Activated CD8-positive, alpha-beta memory T cell treated with anti-CD3 and anti-CD28 coated beads for 1 hour (primary cell): ENCODE measurements at regions not wholly inside any gene's neighbourhood (a gene's known extent, or its start where the extent isn't known, plus 50 kb on each side); places are given as distances from the start of the nearest gene placed in this dataset.
A peak's percentile ranks its signal among the peaks of the same experiment; 100 is the strongest.

Experiments
- DNase-seq, 2 donors: peaks; one replicate each; pipeline ENCODE4 v3.0.0-alpha.2; 2020; ENCODE audit warnings: low read depth in 1 of 2; ENCODE audit errors: extremely low read depth in 1 of 2

DNA sequence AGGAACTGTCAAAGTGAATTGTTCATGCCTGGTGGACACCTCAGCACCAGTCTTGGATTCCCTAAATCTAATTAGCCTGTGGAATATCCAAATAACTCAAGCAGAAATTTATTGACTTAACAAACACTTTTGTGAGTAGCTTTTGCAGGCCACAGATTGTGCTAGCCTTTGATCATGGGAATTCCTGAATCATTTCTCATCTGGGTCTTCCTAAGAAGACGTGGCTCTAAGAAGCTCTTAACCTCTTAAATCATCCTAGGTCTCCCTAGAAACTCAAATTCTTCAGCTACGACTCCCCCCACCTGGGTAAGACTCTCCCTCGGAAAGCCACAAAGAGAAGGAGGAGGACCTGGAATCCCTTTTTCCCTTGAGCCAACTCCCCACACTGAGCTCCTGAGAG, 53.8 kb upstream of the PSEN2 start:
- DNase-seq: no peak

DNA sequence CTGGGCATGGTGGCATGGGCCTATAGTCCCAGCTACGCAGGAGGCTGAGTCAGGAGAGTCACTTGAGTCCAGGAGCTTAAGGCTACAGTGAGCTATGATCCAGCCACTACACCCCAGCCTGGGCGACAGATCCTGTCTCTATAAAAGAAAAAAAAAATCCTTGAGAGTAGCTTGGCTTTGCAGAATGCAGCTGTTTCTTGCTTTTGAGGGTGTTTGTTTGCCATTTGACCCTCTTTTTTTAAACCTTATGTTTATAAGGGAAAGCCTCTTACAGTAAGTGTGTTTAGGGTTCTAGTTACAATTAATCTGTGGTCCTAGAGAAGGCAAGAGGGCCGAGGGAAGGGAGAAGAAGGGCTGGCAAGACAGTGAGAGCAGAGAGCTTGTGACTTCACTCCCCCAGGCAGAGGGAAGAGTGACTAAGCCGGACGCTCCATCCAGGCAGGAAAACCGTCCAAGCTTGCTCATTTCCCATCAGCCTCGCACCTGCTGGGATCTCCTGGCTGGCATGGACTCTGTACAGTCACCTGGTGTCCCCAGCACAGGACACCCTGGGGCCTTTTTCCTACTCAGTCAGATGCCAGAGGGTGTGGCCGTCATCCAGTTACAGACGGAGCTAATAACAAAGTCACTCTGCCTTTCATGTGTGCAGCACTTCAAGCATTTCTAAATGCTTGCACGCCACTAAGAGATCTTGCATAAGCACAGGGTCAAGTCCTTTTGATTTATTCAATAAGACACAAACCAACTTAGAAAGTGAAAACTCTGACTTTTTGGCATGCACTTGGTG, 55.5 kb upstream of the PSEN2 start:
- no peak for DNase-seq

DNA sequence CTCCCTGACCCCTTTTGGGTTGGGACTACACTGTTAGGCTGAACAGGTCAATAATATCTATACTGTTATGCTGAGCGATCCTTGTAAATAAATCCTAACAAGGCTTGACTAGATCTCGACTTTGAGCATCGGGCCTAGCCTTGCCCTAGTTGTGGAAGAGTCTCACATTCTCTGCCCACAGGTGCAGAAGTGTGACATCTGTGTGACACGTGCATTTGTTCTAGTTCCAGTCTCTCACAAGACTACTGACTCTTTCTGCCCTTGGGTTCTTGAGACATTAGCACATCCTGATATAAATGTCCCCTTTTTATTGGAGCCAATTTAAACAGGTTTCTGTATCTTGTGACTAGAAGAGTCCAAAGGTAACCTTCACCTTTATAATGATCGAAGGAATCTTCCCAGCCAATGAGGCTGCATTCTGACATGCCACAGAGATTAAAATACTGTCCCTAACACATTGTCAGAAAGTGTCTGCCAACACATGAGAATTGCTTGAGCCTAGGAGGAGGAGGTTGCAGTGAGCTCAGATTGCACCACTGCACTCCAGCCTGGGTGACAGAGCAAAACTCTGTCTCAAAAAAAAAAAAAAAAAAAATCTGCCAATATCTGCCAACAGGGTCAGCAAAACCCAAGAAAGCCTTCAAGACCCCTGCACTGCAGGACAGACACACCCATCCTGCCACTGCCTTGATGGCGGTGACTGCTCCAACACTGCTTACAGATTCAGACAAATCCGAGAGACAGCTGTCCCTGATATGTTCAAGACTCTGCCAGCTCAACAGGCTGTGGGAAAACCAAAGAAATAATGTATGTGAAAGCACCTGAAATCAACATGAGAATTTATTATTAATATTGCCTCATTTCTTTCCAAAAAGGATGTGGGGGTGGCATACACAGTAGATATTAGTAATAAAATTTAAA, 56.5 kb upstream of the PSEN2 start:
- DNase-seq: no peak

DNA sequence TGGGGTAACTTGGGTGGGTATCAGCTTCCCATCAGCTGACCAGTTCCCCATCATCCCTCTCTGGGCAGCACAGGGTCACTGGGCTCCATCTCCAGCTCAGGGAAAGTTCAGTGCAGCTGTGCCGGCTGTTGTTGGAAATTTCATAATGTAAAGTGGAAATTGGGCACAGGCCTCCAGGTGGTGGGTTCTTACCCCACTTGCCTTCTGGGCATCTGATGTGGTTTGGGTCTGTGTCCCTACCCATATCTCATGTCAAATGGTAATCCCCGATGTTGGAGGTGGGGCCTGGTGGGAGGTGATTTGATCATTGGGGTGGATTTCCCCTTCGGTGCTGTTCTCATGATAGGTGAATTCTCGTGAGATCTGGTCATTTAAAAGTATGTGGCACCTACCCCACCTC, 59.7 kb upstream of the PSEN2 start:
- no peak for DNase-seq

DNA sequence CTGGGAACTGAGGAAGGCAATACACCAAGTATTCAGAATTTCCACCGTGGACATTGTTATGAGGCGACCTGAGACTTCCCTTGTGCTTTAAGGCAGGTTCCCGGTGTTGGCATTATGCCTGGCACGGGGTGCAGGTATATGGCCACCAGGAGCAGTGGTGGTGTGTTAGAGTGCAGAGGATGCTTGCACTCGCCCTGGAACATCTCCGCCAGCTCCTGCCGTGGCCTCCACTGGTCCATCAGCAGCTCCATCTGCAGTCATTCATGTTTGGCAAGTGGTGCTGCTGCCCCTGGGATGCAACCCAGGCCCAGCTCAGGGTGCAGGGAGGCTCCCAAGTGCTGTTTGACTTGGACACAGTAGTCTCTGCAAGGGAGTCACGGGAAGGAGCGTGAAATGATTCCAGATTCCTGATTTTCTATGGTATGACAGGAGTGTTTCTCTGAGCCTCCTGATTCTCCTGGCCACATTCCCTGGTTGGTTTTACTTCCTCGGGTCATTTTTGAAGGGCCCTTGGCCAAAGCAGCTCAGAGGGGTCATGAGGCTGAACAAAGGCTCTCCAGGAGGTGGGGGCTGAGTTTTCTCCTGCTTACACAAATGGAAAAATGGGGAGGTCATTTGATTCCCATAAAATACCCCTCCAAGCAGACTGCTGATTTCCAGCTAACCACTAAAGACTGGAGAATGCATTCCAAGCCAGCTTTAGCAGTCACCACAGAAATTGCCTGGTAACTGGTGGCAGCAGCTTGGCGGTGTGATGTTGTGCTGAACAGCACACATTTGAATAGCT, 60.4 kb upstream of the PSEN2 start:
- DNase-seq: no peak

DNA sequence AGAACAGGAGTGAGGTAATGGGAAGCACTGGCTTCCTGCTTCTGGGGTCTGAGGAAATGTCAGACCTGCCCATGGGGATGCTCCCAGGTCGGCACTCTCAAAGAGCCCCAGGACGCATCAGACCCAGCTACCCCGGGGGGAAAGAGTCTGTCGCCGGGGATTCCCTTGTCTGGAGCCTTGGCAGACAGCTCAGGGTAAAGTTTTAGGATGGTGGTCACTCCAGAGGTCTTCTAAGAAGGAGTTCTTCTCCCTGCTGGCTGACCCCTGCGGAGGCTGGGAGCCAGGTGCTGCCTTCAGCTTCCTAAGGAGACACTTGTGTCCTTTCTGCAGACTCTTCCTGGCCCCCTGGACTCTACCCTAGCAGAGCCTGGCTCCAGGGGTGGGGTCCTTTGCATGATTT, 61.9 kb upstream of the PSEN2 start:
- no peak for DNase-seq

DNA sequence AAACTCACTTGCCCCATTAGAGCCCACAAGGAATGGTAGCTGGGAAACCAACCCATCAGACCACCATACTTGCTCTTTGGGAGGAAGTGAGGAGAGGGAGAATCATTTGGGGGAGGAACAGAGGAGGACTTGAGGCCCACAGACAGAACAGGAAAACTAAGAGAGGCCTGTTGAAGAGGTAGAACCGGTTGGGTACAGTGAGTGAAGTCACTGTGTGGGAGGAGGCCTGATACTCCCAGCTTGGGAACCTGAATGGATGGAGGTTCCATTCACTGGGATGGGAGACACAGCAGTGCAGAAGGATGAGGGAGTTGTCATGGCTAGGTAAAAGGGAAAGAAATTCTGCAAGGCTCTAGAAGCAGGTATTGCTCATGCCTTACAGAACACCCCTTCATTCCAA, 63.4 kb upstream of the PSEN2 start:
- DNase-seq: no peak

DNA sequence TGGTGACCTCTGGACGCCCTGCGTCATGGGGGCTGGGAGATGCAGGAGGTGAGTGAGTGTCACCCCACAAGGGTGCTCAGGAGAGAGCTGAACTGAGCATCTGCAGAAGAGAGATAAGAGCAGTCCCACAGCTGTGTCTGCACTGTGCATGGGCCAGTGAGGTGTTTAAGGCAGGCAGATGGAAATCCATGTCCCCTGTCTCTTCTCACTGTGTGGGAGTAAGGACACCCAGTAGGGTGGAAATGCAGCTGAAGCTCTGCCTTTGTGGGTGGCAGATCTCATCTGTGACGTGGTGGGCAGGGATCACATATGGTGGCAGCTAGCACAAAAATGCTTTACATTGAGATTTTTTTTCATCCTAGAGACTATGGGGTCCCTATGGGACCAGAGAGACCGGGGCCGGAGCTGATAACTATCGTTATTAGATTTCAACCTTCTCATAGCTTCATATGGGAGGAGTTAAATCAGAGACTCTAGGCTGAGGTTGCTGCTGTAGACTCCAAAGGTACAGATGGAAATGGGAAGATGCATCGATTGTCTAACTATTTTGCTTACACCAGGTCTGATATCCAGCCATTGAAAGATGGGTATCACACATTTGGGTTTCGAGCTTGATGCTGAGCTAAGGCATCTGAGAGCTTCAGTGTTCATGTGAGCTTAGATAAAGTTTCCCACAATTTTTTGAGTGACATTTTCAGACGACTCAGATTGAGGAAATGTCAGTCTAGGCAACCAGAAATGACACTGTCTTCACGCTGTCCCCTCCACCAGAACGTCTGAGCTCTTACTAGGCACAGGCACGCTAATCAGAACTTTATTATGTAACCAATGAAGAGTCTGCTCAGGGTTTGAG, 65.3 kb upstream of the PSEN2 start:
- no peak for DNase-seq

DNA sequence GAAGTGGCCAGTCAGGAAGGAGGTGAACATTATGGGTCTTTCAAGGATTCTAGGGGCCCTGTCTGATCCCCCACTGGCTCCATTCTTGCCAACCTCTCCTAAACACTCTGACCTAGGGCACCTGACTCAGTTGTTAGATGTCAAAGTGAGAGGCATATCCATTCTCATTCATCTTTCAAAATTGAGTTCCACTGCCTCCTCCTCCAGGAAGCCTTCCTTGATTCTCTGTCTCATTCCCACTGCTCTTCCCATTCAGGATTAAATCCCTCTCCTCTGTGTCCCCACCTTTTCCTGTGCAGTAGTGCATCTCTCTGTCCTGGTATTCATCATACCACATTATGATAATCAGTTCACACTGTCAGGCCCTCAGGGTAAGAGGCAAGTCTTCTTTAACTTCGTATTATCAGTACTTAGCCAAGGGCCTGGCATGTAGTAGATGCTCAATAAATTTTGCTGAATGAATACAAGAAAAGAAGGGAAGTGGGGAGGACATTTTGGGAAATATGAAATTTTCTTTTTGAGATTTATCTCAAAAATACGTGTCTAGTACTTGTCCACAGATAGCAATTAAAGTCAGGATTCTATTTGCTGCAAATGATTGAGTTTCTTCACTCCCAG, 61.8 kb upstream of the ITPKB start:
- no peak for DNase-seq

DNA sequence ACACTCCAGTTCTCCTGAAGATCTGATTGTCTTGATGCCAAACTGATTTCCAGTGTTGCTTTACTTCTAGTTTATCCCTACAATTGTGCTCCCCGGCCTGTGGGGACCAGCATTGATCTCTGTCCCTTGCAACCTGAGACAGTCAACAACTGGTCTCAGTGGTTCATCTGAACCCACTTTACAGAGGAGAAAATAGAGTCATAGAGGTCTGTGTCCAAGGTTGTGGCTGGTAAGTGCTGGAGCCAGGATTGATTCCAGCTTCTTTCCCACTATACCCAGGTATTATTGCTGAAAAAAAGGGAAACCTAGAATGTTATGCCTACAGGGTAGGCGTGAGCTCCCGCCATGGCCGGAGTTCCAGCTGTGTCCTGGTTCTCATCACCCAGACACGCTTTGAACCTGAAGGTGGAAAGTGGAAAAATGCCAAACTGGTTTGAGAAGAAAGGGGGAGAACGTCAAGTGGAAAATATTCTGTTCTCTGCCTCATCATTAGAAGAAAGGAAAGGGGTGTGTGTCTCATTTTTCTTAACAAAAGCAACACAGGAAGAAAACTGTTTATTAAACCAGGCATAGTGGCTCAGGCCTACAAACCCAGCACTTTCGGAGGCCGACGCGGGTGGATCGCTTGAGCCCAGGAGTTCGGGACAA, 60.7 kb upstream of the ITPKB start:
- no peak for DNase-seq

DNA sequence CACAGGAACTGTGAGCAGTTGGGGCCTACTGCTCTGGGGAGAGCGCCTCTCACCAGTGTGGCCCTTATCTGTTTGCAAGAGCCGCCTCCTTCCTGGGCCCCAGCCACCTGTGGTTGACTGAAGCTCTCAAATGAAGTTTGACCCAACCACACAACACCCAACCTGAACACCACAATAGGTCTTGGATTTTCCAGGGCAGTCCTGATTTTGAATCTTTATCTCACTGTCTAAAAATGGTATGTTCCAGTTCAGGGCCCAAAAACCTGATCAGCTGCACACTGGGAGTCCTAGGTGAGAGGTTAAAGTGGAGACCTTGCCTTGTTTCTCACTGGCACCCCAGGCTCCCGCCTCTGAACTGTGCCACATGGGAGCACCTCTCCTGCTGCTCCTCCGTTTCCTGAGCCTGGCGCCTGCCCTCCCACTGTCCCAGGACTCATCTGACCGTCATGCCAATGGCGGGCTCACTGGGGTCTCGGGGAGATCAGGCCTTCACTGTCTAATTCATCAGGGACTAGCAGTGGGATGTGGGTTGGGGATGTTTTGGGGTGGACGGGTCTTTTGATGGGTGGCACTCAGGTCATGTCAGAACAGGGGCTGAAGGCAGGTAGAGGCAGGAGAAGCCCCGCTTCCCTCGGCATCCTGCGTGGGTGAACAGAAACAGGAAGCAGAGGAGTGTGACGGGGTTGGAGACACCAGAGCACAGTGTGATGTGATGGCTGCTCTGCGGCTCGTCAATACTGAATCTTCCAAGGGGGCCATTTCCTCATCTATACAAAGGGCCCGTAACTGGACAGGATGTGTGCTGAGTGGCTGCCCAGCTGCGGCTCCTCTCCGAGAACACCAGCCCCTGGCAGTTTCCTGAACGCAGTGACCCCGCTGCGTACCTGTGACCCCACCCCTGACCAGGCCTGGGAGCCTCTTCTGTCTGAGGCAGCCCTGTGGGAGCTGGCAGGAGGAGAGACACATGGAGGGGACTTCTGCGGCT, 59.6 kb upstream of the ITPKB start:
- peak; percentile 24 to 45 for DNase-seq

DNA sequence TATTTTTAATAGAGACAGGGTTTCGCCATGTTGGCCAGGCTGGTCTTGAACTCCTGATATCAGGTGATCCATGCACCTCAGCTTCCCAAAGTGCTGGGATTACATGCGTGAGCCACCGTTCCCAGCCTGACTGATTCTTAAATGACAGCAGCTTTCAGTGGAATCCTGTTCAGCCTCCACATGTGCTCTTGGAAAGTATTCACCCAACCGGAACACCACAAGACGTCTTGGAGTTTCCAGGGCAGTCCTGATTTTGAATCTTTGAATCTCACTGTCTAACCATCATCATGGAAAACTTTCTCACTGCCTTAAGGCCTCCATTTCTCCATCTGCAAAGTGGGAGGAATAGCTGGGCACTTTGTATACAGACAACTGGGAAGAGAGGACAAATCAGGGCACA, 58.1 kb upstream of the ITPKB start:
- DNase-seq: no peak

DNA sequence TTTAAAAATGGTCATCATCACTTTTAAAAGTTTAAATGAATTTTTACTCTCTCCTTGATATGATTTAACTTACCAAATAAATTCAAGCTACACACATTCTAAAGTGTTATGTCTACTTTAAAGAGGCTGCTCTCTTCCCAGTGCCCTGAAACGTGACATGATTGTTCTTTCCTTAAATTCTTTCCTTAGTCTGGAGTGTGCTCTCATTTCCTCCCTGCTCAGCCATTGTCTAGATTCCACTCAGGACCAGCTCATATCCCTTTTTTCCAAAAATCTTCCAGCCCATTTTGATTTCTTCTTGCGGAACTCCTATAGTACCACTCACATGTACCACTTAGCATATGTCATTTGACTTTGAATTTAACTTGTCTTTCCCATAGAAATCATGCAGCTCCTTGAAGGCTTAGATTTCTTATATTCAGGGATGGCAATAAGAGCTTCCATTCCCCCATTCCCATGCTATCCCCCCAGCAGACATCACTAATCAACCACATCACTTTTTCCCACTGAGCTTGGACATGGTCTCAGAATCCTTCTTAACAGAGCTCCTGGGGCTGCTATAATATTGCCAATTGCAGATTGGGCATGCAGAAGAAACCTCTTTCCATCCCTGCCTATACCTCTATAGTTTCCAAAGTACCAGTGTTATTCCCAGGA, 54.7 kb upstream of the ITPKB start:
- no peak for DNase-seq

DNA sequence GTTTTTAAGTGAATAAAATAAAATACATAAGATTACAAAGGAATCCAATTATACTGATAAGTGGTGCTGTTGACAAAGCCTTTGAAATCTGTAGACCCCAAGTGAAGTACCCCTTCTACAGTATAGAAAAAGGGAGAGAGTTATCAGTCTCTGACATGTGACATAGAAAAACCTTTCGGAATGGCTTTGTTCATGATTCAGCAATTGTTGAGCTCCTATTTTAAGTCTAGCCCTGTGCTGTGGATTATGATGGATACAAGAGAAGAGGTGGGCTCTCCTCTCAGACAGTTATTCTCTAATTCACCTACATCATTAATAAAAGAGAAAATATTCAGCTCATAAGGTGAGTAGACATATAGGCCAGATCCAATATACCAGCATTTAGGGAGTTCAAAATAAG, 53.3 kb upstream of the ITPKB start:
- no peak for DNase-seq

DNA sequence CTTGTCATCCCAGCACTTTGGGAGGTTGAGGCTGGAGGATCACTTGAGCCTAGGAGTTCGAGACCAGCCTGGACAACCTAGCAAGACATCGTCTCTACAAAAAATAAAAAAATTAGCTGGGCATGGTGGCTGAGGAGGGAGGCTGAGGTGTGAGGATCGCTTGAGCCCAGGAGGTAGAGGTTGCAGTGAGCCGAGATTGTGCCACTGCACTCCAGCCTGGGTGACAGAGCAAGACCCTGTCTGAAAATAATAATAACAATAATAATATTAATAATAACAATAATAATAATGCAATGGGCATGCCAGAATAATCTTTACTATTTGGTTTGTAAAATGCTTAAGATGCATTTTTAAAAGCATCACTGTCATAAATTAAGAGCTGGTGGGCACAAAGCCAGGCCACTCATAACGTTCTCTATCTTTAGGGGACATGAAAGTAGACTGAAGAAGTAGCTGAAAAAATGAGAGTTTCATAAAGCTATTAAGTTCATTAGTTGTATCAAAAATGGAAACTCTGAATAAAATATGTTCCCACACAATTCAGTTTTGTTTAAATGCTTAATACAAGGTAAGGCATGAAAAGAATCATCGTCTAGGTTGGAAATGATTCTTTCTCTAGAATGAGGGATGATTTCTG, 51.6 kb upstream of the ITPKB start:
- no peak for DNase-seq

DNA sequence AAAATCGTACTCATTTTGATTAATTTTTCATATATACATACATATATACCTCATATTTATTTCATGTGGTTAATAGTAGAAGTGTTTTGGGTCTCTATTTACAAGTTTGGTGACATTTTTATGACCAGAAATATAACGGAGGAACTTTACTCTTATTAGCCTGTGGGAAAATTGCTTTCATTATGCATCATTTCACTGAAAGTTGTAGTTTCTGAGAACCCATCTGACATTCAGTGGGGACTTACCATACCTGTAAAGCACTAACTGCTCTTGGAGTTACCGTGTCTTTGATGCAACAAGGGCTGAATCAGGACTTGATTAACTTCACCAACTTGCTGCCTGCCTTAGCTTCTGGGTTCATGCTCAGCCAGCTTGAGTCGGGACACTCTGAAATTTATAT, 49.9 kb upstream of the ITPKB start:
- no peak for DNase-seq
